ENCODE measurements at regions not wholly inside any gene's neighbourhood (a gene's known extent, or its start where the extent isn't known, plus 50 kb on each side); places are given as distances from the start of the nearest gene placed in this dataset.
"Not testable (repeated sequence)": the region's sequence is repeated elsewhere in the genome, so short reads cannot be mapped to it uniquely, and the experiment has no call there.

- H3K4me3 Mint-ChIP-seq, result no peak overlapping the region
- H3K27ac Mint-ChIP-seq, result no peak overlapping the region
- H3K9me3 Mint-ChIP-seq, result no peaks in the 10 kb centered on the region
- no peaks in the 10 kb centered on the region for H3K27me3 Mint-ChIP-seq
- no peak for DNase-seq (ENCODE audit: low spot score)
- no peaks in the 10 kb centered on the region for H3K36me3 Mint-ChIP-seq
- H3K4me1 Mint-ChIP-seq (ENCODE audit: low read depth in 2 of 2), result no peaks in the 10 kb centered on the region
- no peak for ATAC-seq
Measured at GRCh38 chr6:122180132-122180531, 219.3 kb upstream of the HSF2 start.

DNA sequence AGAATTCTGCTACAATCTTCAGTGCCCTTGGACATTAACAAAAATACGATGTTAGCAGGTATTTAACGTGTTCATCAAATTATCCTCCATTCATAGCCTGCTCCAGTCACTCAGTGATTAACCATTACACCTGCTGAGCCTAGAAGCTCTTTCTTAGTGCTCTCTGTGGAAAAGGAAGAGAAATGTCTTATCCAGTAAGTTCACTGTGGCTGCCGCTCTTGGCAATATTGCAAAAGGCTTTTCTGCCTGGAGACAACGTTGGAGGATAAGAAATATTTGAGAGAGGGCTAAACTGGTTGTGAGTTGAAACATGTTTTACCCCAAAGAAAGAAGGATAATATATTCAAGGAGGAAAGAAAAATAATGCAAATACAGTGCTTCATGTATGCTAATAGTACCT lies 217.4 kb upstream of the HSF2 start:
- Mint-ChIP-seq H3K27ac (no peak overlapping the region), H3K4me1 (ENCODE audit: low read depth in 2 of 2) (no peaks in the 10 kb centered on the region), H3K9me3 (no peaks in the 10 kb centered on the region), H3K4me3 (no peak overlapping the region), H3K36me3 (no peaks in the 10 kb centered on the region), H3K27me3 (no peaks in the 10 kb centered on the region)
- DNase-seq (ENCODE audit: low spot score) (no peak), ATAC-seq (no peak)

DNA sequence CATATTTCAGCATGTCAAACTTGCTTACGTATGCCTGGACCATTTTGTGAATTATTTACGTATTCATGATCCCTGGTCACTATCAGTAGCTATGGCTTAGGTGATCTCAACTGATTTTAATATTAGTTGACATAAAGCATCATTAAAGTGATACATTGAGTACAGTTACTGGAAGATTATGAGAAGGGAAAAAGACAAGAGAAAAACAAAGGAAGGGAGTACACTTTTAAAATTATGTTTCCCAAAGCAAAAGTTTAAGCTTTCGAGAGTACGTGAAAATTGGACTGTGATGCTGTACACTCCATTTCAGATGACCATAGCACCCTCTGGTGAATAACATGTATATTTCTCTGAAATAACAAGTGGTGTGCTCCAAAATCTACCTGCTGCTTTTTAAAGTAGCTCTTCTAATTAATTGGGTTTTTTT lies 215.0 kb upstream of the HSF2 start:
- Mint-ChIP-seq H3K36me3 (no peaks in the 10 kb centered on the region), H3K27me3 (no peaks in the 10 kb centered on the region), H3K4me1 (ENCODE audit: low read depth in 2 of 2) (no peaks in the 10 kb centered on the region), H3K4me3 (no peak overlapping the region), H3K27ac (no peak overlapping the region), H3K9me3 (no peaks in the 10 kb centered on the region)
- ATAC-seq (no peak), DNase-seq (ENCODE audit: low spot score) (no peak)

GRCh38 chr6:122185458-122185857 lies 214.0 kb upstream of the HSF2 start:
- H3K27me3 Mint-ChIP-seq; H3K9me3 Mint-ChIP-seq; H3K27ac Mint-ChIP-seq; ATAC-seq; H3K4me3 Mint-ChIP-seq; H3K36me3 Mint-ChIP-seq; H3K4me1 Mint-ChIP-seq (ENCODE audit: low read depth in 2 of 2); DNase-seq (ENCODE audit: low spot score): not testable (repeated sequence)

DNA sequence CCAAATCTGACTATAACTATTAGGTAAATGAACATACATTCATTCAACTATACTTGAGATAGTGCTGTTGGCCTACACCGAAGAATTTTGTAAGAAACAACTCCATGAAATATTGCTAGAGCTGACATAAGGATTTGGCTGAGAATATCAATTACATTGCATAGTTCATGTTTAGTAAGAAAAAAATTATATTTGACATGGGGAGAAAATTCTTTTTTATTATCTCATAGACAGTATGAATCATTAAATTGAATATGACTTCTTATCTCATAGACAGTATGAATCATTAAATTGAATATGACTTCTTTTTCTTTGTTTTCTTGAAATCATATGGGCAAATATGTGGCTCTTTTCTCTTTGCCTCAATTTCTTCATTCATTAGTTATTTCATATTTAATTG lies 212.3 kb upstream of the HSF2 start:
- no peak for ATAC-seq
- no peak for DNase-seq (ENCODE audit: low spot score)
- Mint-ChIP-seq H3K4me1 (ENCODE audit: low read depth in 2 of 2) (no peaks in the 10 kb centered on the region), H3K36me3 (no peaks in the 10 kb centered on the region), H3K9me3 (no peaks in the 10 kb centered on the region), H3K4me3 (no peak overlapping the region), H3K27me3 (no peaks in the 10 kb centered on the region), H3K27ac (no peak overlapping the region)

DNA sequence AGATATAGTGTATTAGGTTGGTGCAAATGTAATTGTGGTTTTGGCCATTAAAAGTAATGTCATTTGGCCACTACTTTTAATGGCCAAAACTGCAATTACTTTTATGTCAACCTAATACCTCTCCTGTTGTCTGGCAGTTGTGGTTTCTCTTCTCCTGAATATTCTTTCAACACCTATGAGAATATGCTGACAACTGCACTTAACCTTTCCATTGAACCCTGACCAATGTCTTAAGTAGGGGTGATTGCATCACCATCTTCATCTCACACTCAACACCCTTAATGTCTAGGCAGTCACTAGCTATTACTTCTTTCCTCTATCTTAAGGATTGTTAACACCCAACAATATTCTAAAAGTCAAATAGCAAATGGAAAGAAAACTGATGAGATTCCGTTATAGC lies 200.5 kb upstream of the HSF2 start:
- no peaks in the 10 kb centered on the region for H3K27me3 Mint-ChIP-seq
- H3K36me3 Mint-ChIP-seq, result no peaks in the 10 kb centered on the region
- H3K4me3 Mint-ChIP-seq, result no peak overlapping the region
- DNase-seq (ENCODE audit: low spot score), result no peak
- H3K4me1 Mint-ChIP-seq (ENCODE audit: low read depth in 2 of 2), result no peaks in the 10 kb centered on the region
- H3K27ac Mint-ChIP-seq, result no peak overlapping the region
- ATAC-seq, result no peak
- H3K9me3 Mint-ChIP-seq, result peaks cover 7% of the 10 kb centered on the region

GRCh38 chr6:122200440-122200839 lies 199.0 kb upstream of the HSF2 start:
- H3K36me3 Mint-ChIP-seq, result no peaks in the 10 kb centered on the region
- DNase-seq (ENCODE audit: low spot score) (no peak), ATAC-seq (no peak)
- no peaks in the 10 kb centered on the region for H3K4me1 Mint-ChIP-seq (ENCODE audit: low read depth in 2 of 2)
- no peak overlapping the region for H3K27ac Mint-ChIP-seq
- no peak overlapping the region for H3K4me3 Mint-ChIP-seq
- no peaks in the 10 kb centered on the region for H3K27me3 Mint-ChIP-seq
- H3K9me3 Mint-ChIP-seq, result peaks cover 15% of the 10 kb centered on the region

GRCh38 chr6:122202576-122203137 lies 196.8 kb upstream of the HSF2 start:
- Mint-ChIP-seq H3K4me3 (no peak overlapping the region), H3K27ac (no peak overlapping the region), H3K36me3 (no peaks in the 10 kb centered on the region), H3K9me3 (peaks cover 12% of the 10 kb centered on the region), H3K4me1 (ENCODE audit: low read depth in 2 of 2) (no peaks in the 10 kb centered on the region), H3K27me3 (no peaks in the 10 kb centered on the region)
- DNase-seq (ENCODE audit: low spot score), result no peak
- no peak for ATAC-seq

- Mint-ChIP-seq H3K4me1 (ENCODE audit: low read depth in 2 of 2) (no peaks in the 10 kb centered on the region), H3K9me3 (peaks cover 12% of the 10 kb centered on the region), H3K27ac (no peak overlapping the region), H3K36me3 (no peaks in the 10 kb centered on the region), H3K4me3 (no peak overlapping the region), H3K27me3 (no peaks in the 10 kb centered on the region)
- DNase-seq (ENCODE audit: low spot score), result no peak
- no peak for ATAC-seq
Measured at GRCh38 chr6:122207061-122207460, 192.4 kb upstream of the HSF2 start.

GRCh38 chr6:122207794-122208193 lies 191.7 kb upstream of the HSF2 start:
- peaks cover 12% of the 10 kb centered on the region for H3K9me3 Mint-ChIP-seq
- no peak overlapping the region for H3K4me3 Mint-ChIP-seq
- H3K36me3 Mint-ChIP-seq, result no peaks in the 10 kb centered on the region
- DNase-seq (ENCODE audit: low spot score) (no peak), ATAC-seq (no peak)
- H3K27ac Mint-ChIP-seq, result no peak overlapping the region
- no peaks in the 10 kb centered on the region for H3K27me3 Mint-ChIP-seq
- H3K4me1 Mint-ChIP-seq (ENCODE audit: low read depth in 2 of 2), result no peaks in the 10 kb centered on the region

DNA sequence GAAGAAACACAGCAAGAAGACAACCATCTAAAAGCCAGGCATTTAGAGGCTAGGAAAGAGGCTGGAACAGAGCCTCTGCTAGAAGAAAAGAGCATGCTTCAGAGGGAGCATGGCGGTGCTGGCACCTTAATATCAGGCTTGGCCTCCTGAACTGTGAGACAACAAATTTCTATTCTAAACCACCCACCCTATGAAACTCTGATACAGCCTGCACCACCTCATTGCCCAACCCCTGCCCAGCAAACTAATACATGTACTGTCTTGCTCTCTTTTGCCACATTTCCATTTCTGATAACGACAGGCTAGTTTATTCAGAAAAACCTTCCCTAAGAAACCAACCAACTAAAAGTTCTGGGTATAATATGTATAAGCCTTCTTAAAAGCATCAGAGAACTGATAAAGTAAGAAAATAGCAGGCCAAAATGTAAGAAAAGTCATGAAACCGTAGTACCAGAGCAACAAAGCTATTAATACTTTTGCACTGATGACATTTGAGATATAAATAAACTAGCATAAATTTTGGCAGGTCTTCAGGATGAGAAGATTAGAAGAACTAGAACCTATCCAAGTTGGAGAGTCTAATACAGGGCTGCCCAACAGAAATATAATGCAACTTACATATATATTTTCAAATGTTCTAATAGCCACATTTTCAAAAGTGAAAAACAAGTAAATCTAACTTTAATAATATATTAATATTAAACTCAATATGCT lies 184.7 kb upstream of the HSF2 start:
- Mint-ChIP-seq H3K9me3 (peaks cover 2% of the 10 kb centered on the region), H3K27ac (no peak overlapping the region), H3K36me3 (no peaks in the 10 kb centered on the region), H3K4me3 (no peak overlapping the region), H3K4me1 (ENCODE audit: low read depth in 2 of 2) (no peaks in the 10 kb centered on the region), H3K27me3 (no peaks in the 10 kb centered on the region)
- ATAC-seq (no peak), DNase-seq (ENCODE audit: low spot score) (no peak)

- ATAC-seq (no peak), DNase-seq (ENCODE audit: low spot score) (no peak)
- H3K27ac Mint-ChIP-seq, result no peak overlapping the region
- no peaks in the 10 kb centered on the region for H3K4me1 Mint-ChIP-seq (ENCODE audit: low read depth in 2 of 2)
- H3K9me3 Mint-ChIP-seq, result peaks cover 9% of the 10 kb centered on the region
- no peak overlapping the region for H3K4me3 Mint-ChIP-seq
- H3K27me3 Mint-ChIP-seq, result no peaks in the 10 kb centered on the region
- H3K36me3 Mint-ChIP-seq, result no peaks in the 10 kb centered on the region
Measured at GRCh38 chr6:122220254-122220653, 179.2 kb upstream of the HSF2 start.

GRCh38 chr6:122222761-122223160 lies 176.7 kb upstream of the HSF2 start:
- H3K4me1 Mint-ChIP-seq (ENCODE audit: low read depth in 2 of 2), result no peaks in the 10 kb centered on the region
- H3K27me3 Mint-ChIP-seq, result no peaks in the 10 kb centered on the region
- H3K4me3 Mint-ChIP-seq, result no peak overlapping the region
- no peak for DNase-seq (ENCODE audit: low spot score)
- no peak for ATAC-seq
- no peaks in the 10 kb centered on the region for H3K36me3 Mint-ChIP-seq
- peaks cover 9% of the 10 kb centered on the region for H3K9me3 Mint-ChIP-seq
- no peak overlapping the region for H3K27ac Mint-ChIP-seq

- Mint-ChIP-seq H3K36me3 (no peaks in the 10 kb centered on the region), H3K27ac (no peak overlapping the region), H3K4me1 (ENCODE audit: low read depth in 2 of 2) (no peaks in the 10 kb centered on the region), H3K9me3 (peaks cover 9% of the 10 kb centered on the region), H3K27me3 (no peaks in the 10 kb centered on the region), H3K4me3 (no peak overlapping the region)
- DNase-seq (ENCODE audit: low spot score) (no peak), ATAC-seq (no peak)
Measured at GRCh38 chr6:122223251-122223650, 176.2 kb upstream of the HSF2 start.

DNA sequence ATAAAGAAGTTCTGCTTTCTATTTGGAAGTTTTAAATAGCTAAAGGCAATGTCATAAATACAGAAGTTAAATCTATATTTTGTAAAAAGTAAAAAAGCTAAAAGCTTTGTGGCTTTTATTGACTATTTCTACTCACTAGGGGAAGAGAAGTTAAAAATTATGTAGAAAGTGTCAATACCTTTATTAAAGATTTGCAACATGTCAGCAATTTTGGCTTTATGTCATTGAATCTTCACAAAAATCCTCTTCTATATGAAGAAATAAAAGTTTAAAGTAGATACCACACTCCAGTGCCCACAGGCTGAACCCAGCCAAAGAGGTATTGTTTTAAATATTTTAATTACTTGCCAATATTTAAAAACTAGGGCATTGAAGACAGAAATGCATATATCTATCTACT lies 160.6 kb upstream of the HSF2 start:
- no peak for ATAC-seq

More for the DNA sequence above, 160.6 kb upstream of the HSF2 start:
- DNase-seq (ENCODE audit: low spot score), result no peak
- Mint-ChIP-seq H3K4me1 (ENCODE audit: low read depth in 2 of 2) (no peaks in the 10 kb centered on the region), H3K27me3 (no peaks in the 10 kb centered on the region), H3K36me3 (peaks cover 6% of the 10 kb centered on the region), H3K9me3 (peaks cover 10% of the 10 kb centered on the region), H3K27ac (no peak overlapping the region), H3K4me3 (no peak overlapping the region)

All from natural killer cell treated with Interleukin-12 subunit alpha and Interleukin-12 subunit beta and Interleukin-15 and Interleukin-18, amount 100 ng/mL, for 72 hours (primary cell).